ENCODE measurements at regions not wholly inside any gene's neighbourhood (a gene's known extent, or its start where the extent isn't known, plus 50 kb on each side); places are given as distances from the start of the nearest gene placed in this dataset.
"Not testable (repeated sequence)": the region's sequence is repeated elsewhere in the genome, so short reads cannot be mapped to it uniquely, and the experiment has no call there.

DNA sequence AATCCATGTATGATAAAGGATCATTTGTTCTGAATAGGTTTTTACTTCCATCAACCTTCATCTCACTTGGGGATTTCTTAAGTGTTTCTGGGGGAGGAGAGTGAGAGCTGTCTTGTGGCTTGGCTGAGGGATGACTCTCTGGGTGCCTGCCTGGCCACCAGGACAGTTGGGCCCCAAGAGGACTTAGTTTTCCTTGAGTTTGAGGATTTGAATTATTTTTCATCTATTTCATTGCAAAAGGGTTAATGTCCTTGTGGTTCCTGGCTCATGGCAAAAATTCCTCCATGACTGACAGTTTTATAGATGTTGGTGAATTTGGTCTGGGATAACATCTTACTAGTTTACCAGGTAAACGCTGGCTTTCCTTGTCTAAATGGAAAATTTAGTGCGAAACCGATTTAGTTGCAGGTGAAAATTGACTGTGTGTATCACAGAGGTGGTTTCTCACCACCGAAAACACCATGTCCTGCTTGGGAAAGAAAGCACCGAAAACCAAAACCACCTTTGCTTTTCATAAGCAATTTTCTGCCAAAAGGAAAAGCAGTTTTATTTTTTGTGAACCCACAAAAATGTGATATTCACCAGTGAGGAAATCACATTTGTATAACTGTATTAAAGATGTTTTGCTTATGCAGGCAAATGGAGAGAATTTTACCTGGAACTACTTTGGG is 331.3 kb upstream of the SFRP2 start:
- CTCF ChIA-PET, result no interaction called here
- POLR2A ChIA-PET, result no interaction called here
- H3K27me3 Mint-ChIP-seq (ENCODE audit: insufficient read depth, unreplicated experiment), result peaks cover 6% of the 10 kb centered on the region
- H3K4me1 ChIP-seq, result no peaks in the 10 kb centered on the region
- no peaks in the 10 kb centered on the region for H3K27me3 ChIP-seq (replicated peaks; ENCODE audit: control insufficient read depth, insufficient read depth, low read length)
- no peaks in the 10 kb centered on the region for H3K36me3 Mint-ChIP-seq (ENCODE audit: insufficient read depth, unreplicated experiment)
- intact Hi-C loops (cut with micrococcal nuclease; ENCODE audit: unreplicated experiment), result no loop called here
- BruUV-seq (replicated peaks), result no TSS peak
- H3K36me3 ChIP-seq (ENCODE audit: control insufficient read depth, insufficient read depth, low read length), result no peaks in the 10 kb centered on the region
- H3K27ac Mint-ChIP-seq (ENCODE audit: unreplicated experiment), result no peak overlapping the region
- no peaks in the 10 kb centered on the region for H3K9me3 ChIP-seq
- H3K9me3 Mint-ChIP-seq (ENCODE audit: unreplicated experiment), result no peaks in the 10 kb centered on the region
- no peak for TF ChIP-seq CTCF (IDR thresholded peaks at IDR 0.05; ENCODE audit: insufficient read depth in 1 of 2, low read depth in 1 of 2, low read length in 1 of 2, severe bottlenecking in 1 of 2, unreplicated experiment in 1 of 2)
- no peaks in the 10 kb centered on the region for H3K4me1 Mint-ChIP-seq (ENCODE audit: low read depth, unreplicated experiment)
- no peak overlapping the region for H3K4me3 Mint-ChIP-seq (ENCODE audit: unreplicated experiment)
- no peak for DNase-seq
- H3K4me3 ChIP-seq (ENCODE audit: low read depth, low read length), result no peak overlapping the region

- Mint-ChIP-seq H3K9me3 (ENCODE audit: unreplicated experiment) (no peaks in the 10 kb centered on the region), H3K27ac (ENCODE audit: unreplicated experiment) (no peak overlapping the region), H3K36me3 (ENCODE audit: insufficient read depth, unreplicated experiment) (no peaks in the 10 kb centered on the region), H3K27me3 (ENCODE audit: insufficient read depth, unreplicated experiment) (peaks cover 6% of the 10 kb centered on the region), H3K4me3 (ENCODE audit: unreplicated experiment) (no peak overlapping the region), H3K4me1 (ENCODE audit: low read depth, unreplicated experiment) (no peaks in the 10 kb centered on the region)
- H3K36me3 ChIP-seq (ENCODE audit: control insufficient read depth, insufficient read depth, low read length), result no peaks in the 10 kb centered on the region
- POLR2A ChIA-PET, result no interaction called here
- no peaks in the 10 kb centered on the region for H3K9me3 ChIP-seq
- TF ChIP-seq CTCF (IDR thresholded peaks at IDR 0.05; ENCODE audit: insufficient read depth in 1 of 2, low read depth in 1 of 2, low read length in 1 of 2, severe bottlenecking in 1 of 2, unreplicated experiment in 1 of 2), result no peak
- DNase-seq, result no peak
- H3K4me1 ChIP-seq, result no peaks in the 10 kb centered on the region
- CTCF ChIA-PET, result no interaction called here
- intact Hi-C loops (cut with micrococcal nuclease; ENCODE audit: unreplicated experiment), result no loop called here
- no peaks in the 10 kb centered on the region for H3K27me3 ChIP-seq (replicated peaks; ENCODE audit: control insufficient read depth, insufficient read depth, low read length)
- no peak overlapping the region for H3K4me3 ChIP-seq (ENCODE audit: low read depth, low read length)
- no TSS peak for BruUV-seq (replicated peaks)
Measured at GRCh38 chr4:154119317-154119716, 330.4 kb upstream of the SFRP2 start.

DNA sequence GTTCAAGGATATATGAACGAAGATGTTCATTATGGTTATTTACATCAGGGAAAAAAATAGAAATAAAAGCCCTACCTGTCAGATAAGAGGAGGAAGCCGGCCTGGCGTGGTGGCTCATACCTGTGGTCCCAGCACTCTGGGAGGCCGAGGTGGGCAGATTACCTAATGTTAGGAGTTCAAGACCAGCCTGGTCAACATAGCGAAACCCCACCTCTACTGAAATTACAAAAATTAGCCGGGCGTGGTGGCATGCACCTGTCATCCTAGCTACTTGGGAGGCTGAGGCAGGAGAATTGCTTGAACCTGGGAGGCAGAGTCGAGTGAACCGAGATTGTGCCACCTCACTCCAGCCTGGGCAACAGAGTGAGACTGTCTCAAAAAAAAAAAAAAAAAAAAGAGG is 328.8 kb upstream of the SFRP2 start:
- H3K27ac Mint-ChIP-seq (ENCODE audit: unreplicated experiment); H3K4me1 Mint-ChIP-seq (ENCODE audit: low read depth, unreplicated experiment); POLR2A ChIA-PET; DNase-seq; H3K4me3 Mint-ChIP-seq (ENCODE audit: unreplicated experiment); H3K4me3 ChIP-seq (ENCODE audit: low read depth, low read length); H3K27me3 Mint-ChIP-seq (ENCODE audit: insufficient read depth, unreplicated experiment); CTCF ChIA-PET; H3K36me3 Mint-ChIP-seq (ENCODE audit: insufficient read depth, unreplicated experiment); H3K27me3 ChIP-seq (replicated peaks; ENCODE audit: control insufficient read depth, insufficient read depth, low read length); H3K36me3 ChIP-seq (ENCODE audit: control insufficient read depth, insufficient read depth, low read length); intact Hi-C loops (cut with micrococcal nuclease; ENCODE audit: unreplicated experiment); H3K9me3 ChIP-seq; H3K4me1 ChIP-seq; H3K9me3 Mint-ChIP-seq (ENCODE audit: unreplicated experiment); BruUV-seq (replicated peaks): not testable (repeated sequence)

GRCh38 chr4:154107337-154107736 is 318.5 kb upstream of the SFRP2 start:
- no TSS peak for BruUV-seq (replicated peaks)
- no peak overlapping the region for H3K4me3 Mint-ChIP-seq (ENCODE audit: unreplicated experiment)

More at GRCh38 chr4:154107337-154107736, 318.5 kb upstream of the SFRP2 start:
- no peaks in the 10 kb centered on the region for H3K9me3 Mint-ChIP-seq (ENCODE audit: unreplicated experiment)
- Histone ChIP-seq H3K27me3 (replicated peaks; ENCODE audit: control insufficient read depth, insufficient read depth, low read length) (no peaks in the 10 kb centered on the region; the same call in 1 of the 2 replicates), H3K9me3 (no peaks in the 10 kb centered on the region), H3K4me3 (ENCODE audit: low read depth, low read length) (no peak overlapping the region), H3K4me1 (no peaks in the 10 kb centered on the region), H3K36me3 (ENCODE audit: control insufficient read depth, insufficient read depth, low read length) (no peaks in the 10 kb centered on the region)
- no peak for DNase-seq
- peaks cover 2% of the 10 kb centered on the region for H3K27me3 Mint-ChIP-seq (ENCODE audit: insufficient read depth, unreplicated experiment)
- H3K27ac Mint-ChIP-seq (ENCODE audit: unreplicated experiment), result no peak overlapping the region
- H3K4me1 Mint-ChIP-seq (ENCODE audit: low read depth, unreplicated experiment), result no peaks in the 10 kb centered on the region
- ChIA-PET POLR2A (no interaction called here), CTCF (no interaction called here)
- no peaks in the 10 kb centered on the region for H3K36me3 Mint-ChIP-seq (ENCODE audit: insufficient read depth, unreplicated experiment)
- intact Hi-C loops (cut with micrococcal nuclease; ENCODE audit: unreplicated experiment), result no loop called here
- no peak for TF ChIP-seq CTCF (IDR thresholded peaks at IDR 0.05; ENCODE audit: insufficient read depth in 1 of 2, low read depth in 1 of 2, low read length in 1 of 2, severe bottlenecking in 1 of 2, unreplicated experiment in 1 of 2)

Data from Caco-2 (cell line).